GM19467 (cell line): ENCODE measurements at regions not wholly inside any gene's neighbourhood (a gene's known extent, or its start where the extent isn't known, plus 50 kb on each side); places are given as distances from the start of the nearest gene placed in this dataset.
"Not testable (repeated sequence)": the region's sequence is repeated elsewhere in the genome, so short reads cannot be mapped to it uniquely, and the experiment has no call there.

Experiments used
- ATAC-seq: cut with Tn5 transposase; IDR thresholded peaks from one replicate; pipeline ENCODE4 v1.9.1; 2021; ENCODE audit warnings: mild to moderate bottlenecking, moderate library complexity; ENCODE audit not compliant: unreplicated experiment

GRCh38 chr4:116688536-116688935, 396.8 kb downstream of the TRAM1L1 start:
- no peak for ATAC-seq

GRCh38 chr4:116668190-116668589, 417.2 kb downstream of the TRAM1L1 start:
- no peak for ATAC-seq

GRCh38 chr4:116665716-116666115, 419.7 kb downstream of the TRAM1L1 start:
- ATAC-seq, result no peak

GRCh38 chr4:116664198-116664597, 421.2 kb downstream of the TRAM1L1 start:
- no peak for ATAC-seq

- no peak for ATAC-seq
Measured at GRCh38 chr4:116639070-116639577, 446.3 kb downstream of the TRAM1L1 start.

GRCh38 chr4:116638592-116638991, 446.8 kb downstream of the TRAM1L1 start:
- no peak for ATAC-seq

GRCh38 chr4:116636917-116637316, 448.5 kb downstream of the TRAM1L1 start:
- ATAC-seq, result peak; percentile 91

GRCh38 chr4:116632269-116632668, 453.1 kb downstream of the TRAM1L1 start:
- ATAC-seq, result no peak

- no peak for ATAC-seq
Measured at GRCh38 chr4:116628598-116628997, 456.8 kb downstream of the TRAM1L1 start.

- no peak for ATAC-seq
Measured at GRCh38 chr4:116627545-116627944, 457.8 kb downstream of the TRAM1L1 start.

GRCh38 chr4:116619508-116619907, 465.9 kb downstream of the TRAM1L1 start:
- not testable (repeated sequence) for ATAC-seq

- no peak for ATAC-seq
Measured at GRCh38 chr4:116618638-116619037, 466.7 kb downstream of the TRAM1L1 start.

GRCh38 chr4:116603096-116603495, 482.3 kb downstream of the TRAM1L1 start:
- ATAC-seq, result no peak

GRCh38 chr4:116599859-116600258, 485.5 kb downstream of the TRAM1L1 start:
- ATAC-seq, result no peak

GRCh38 chr4:116598980-116599789, 486.2 kb downstream of the TRAM1L1 start:
- ATAC-seq, result no peak

- ATAC-seq, result no peak
Measured at GRCh38 chr4:116598155-116598979, 487.0 kb downstream of the TRAM1L1 start.

- ATAC-seq, result no peak
Measured at GRCh38 chr4:116590648-116591047, 494.7 kb downstream of the TRAM1L1 start.

- no peak for ATAC-seq
Measured at GRCh38 chr4:116588783-116589182, 496.6 kb downstream of the TRAM1L1 start.

- ATAC-seq, result no peak
Measured at GRCh38 chr4:116585246-116585645, 500.1 kb downstream of the TRAM1L1 start.

GRCh38 chr4:116577321-116577720, 508.1 kb downstream of the TRAM1L1 start:
- ATAC-seq, result no peak

GRCh38 chr4:116573540-116573939, 511.8 kb downstream of the TRAM1L1 start:
- no peak for ATAC-seq

GRCh38 chr4:116561768-116562167, 523.6 kb downstream of the TRAM1L1 start:
- ATAC-seq, result no peak
